HEK293 (cell line): ENCODE measurements at regions not wholly inside any gene's neighbourhood (a gene's known extent, or its start where the extent isn't known, plus 50 kb on each side); places are given as distances from the start of the nearest gene placed in this dataset.

ENCODE experiments used
- GLI2 ChIP-seq: fragments of 450-650 bp; formaldehyde crosslinking; IDR thresholded peaks from 2 replicates; pipeline ENCODE4; 2017; ENCODE audit warnings: missing biosample characterization, missing genetic modification characterization, low read depth, borderline replicate concordance
- PBX3 ChIP-seq: sonication (generic); formaldehyde crosslinking; IDR thresholded peaks from 2 replicates; pipeline ENCODE4 v1.8.1; 2022; ENCODE audit warnings: mild to moderate bottlenecking, moderate library complexity, missing genetic modification reagents
- REST ChIP-seq: fragments of 450-650 bp; formaldehyde crosslinking; IDR thresholded peaks from 2 replicates; pipeline ENCODE4 v1.5.1; 2016; ENCODE audit warnings: missing biosample characterization, missing genetic modification characterization
- ZNF114 ChIP-seq: fragments of 450-650 bp; formaldehyde crosslinking; IDR thresholded peaks from 2 replicates; pipeline ENCODE4 v1.5.0; 2017; ENCODE audit warnings: missing biosample characterization, missing genetic modification characterization
- ZNF335 ChIP-seq: fragments of 450-650 bp; formaldehyde crosslinking; conservative IDR thresholded peaks from 2 replicates; pipeline ENCODE4 v1.5.1; 2016; ENCODE audit warnings: missing biosample characterization, missing genetic modification characterization

DNA sequence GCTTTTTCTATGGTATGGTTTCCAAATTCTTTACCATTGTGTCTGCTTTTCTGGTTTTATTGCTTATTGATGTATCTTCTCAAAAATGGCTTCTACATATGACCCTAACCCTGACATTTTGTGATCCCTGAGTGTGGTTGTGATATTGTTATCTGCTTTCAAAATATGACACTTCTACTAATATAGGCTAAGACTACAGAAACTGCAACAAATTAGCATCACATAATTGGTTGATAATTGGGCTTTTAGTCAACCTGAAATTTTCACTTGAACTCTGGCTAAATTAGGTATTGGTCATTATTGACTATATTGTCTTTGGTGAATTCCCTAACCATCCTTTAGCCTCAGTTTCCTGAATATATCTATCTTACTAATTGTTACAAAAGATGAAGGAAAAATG lies 246.1 kb downstream of the PIK3C3 start:
- no peak for TF ChIP-seq ZNF114
- TF ChIP-seq ZNF335 (tag by site-specific recombination), result no peak
- no peak for TF ChIP-seq REST (tag by site-specific recombination)
- no peak for TF ChIP-seq GLI2
- no peak for TF ChIP-seq PBX3
